HG02943 (cell line): ENCODE measurements at regions not wholly inside any gene's neighbourhood (a gene's known extent, or its start where the extent isn't known, plus 50 kb on each side); places are given as distances from the start of the nearest gene placed in this dataset.
"Not testable (repeated sequence)": the region's sequence is repeated elsewhere in the genome, so short reads cannot be mapped to it uniquely, and the experiment has no call there.

Source experiments
- ATAC-seq: cut with Tn5 transposase; IDR thresholded peaks from one replicate; pipeline ENCODE4 v1.9.1; 2021; ENCODE audit warnings: mild to moderate bottlenecking, low read depth, moderate library complexity; ENCODE audit not compliant: unreplicated experiment

- ATAC-seq: no peak
Measured at GRCh38 chr14:29351996-29352705, 575.5 kb downstream of the PRKD1 start.

GRCh38 chr14:29352706-29353080 lies 575.0 kb downstream of the PRKD1 start:
- no peak for ATAC-seq

- ATAC-seq: no peak
Measured at GRCh38 chr14:29353513-29353912, 574.1 kb downstream of the PRKD1 start.

GRCh38 chr14:29354486-29354885 lies 573.2 kb downstream of the PRKD1 start:
- no peak for ATAC-seq

GRCh38 chr14:29355331-29355730 lies 572.3 kb downstream of the PRKD1 start:
- no peak for ATAC-seq

- ATAC-seq: no peak
Measured at GRCh38 chr14:29355846-29356245, 571.8 kb downstream of the PRKD1 start.

GRCh38 chr14:29360656-29361055 lies 567.0 kb downstream of the PRKD1 start:
- no peak for ATAC-seq

- ATAC-seq: no peak
Measured at GRCh38 chr14:29370024-29370423, 557.6 kb downstream of the PRKD1 start.

- no peak for ATAC-seq
Measured at GRCh38 chr14:29376237-29376636, 551.4 kb downstream of the PRKD1 start.

GRCh38 chr14:29380826-29381225 lies 546.8 kb downstream of the PRKD1 start:
- ATAC-seq: no peak

- ATAC-seq: no peak
Measured at GRCh38 chr14:29388571-29388970, 539.1 kb downstream of the PRKD1 start.

GRCh38 chr14:29390081-29390832 lies 537.4 kb downstream of the PRKD1 start:
- no peak for ATAC-seq

- ATAC-seq: no peak
Measured at GRCh38 chr14:29391231-29391630, 536.4 kb downstream of the PRKD1 start.

- no peak for ATAC-seq
Measured at GRCh38 chr14:29391801-29392200, 535.8 kb downstream of the PRKD1 start.

GRCh38 chr14:29392287-29392686 lies 535.4 kb downstream of the PRKD1 start:
- no peak for ATAC-seq

- ATAC-seq: no peak
Measured at GRCh38 chr14:29403091-29403490, 524.6 kb downstream of the PRKD1 start.

GRCh38 chr14:29410581-29410980 lies 517.1 kb downstream of the PRKD1 start:
- ATAC-seq: no peak

GRCh38 chr14:29414931-29415330 lies 512.7 kb downstream of the PRKD1 start:
- ATAC-seq: not testable (repeated sequence)

GRCh38 chr14:29419736-29420135 lies 507.9 kb downstream of the PRKD1 start:
- no peak for ATAC-seq

GRCh38 chr14:29421156-29421728 lies 506.4 kb downstream of the PRKD1 start:
- no peak for ATAC-seq

- no peak for ATAC-seq
Measured at GRCh38 chr14:29425705-29426482, 501.8 kb downstream of the PRKD1 start.
